SU-DHL-6 (cell line): ENCODE measurements at regions not wholly inside any gene's neighbourhood (a gene's known extent, or its start where the extent isn't known, plus 50 kb on each side); places are given as distances from the start of the nearest gene placed in this dataset.

ENCODE experiments used
- EZH2phosphoT487 ChIP-seq: fragments of 200-600 bp; sonication (generic), shearing (Covaris generic); conservative IDR thresholded peaks from 2 replicates; pipeline ENCODE4 v1.6.1; 2018; ENCODE audit warnings: mild to moderate bottlenecking, antibody characterized with exemption, low read length, moderate library complexity, mixed read lengths
- TF ChIP-seq, protein P1 (sequence below): fragments of 200-600 bp; sonication (generic); IDR thresholded peaks from one replicate; pipeline ENCODE4 v1.5.1; 2017; ENCODE audit warnings: antibody characterized with exemption, mild to moderate bottlenecking, low read length, moderate library complexity; ENCODE audit not compliant: insufficient read depth, poor library complexity, severe bottlenecking

- no peak for TF ChIP-seq EZH2phosphoT487
- TF ChIP-seq, protein P1, sequence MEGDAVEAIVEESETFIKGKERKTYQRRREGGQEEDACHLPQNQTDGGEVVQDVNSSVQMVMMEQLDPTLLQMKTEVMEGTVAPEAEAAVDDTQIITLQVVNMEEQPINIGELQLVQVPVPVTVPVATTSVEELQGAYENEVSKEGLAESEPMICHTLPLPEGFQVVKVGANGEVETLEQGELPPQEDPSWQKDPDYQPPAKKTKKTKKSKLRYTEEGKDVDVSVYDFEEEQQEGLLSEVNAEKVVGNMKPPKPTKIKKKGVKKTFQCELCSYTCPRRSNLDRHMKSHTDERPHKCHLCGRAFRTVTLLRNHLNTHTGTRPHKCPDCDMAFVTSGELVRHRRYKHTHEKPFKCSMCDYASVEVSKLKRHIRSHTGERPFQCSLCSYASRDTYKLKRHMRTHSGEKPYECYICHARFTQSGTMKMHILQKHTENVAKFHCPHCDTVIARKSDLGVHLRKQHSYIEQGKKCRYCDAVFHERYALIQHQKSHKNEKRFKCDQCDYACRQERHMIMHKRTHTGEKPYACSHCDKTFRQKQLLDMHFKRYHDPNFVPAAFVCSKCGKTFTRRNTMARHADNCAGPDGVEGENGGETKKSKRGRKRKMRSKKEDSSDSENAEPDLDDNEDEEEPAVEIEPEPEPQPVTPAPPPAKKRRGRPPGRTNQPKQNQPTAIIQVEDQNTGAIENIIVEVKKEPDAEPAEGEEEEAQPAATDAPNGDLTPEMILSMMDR = no peak
Measured at GRCh38 chr2:385061-385460, 97.2 kb upstream of the ALKAL2 start.
